Stomach (tissue), 4 donors: ENCODE measurements at regions not wholly inside any gene's neighbourhood (a gene's known extent, or its start where the extent isn't known, plus 50 kb on each side); places are given as distances from the start of the nearest gene placed in this dataset.

Experiments used
- EP300 ChIP-seq: sonication (generic); formaldehyde crosslinking; IDR thresholded peaks from one replicate; pipeline ENCODE4 v1.6.1; 2017; ENCODE audit warnings: antibody characterized with exemption
- POLR2A ChIP-seq, 4 donors: fragments of 450-650 bp; IDR thresholded peaks; one replicate each; pipeline ENCODE4 v1.6.1; 2016; ENCODE audit warnings: antibody characterized with exemption in 4 of 4, control low read depth in 2 of 4, mild to moderate bottlenecking in 1 of 4, moderate library complexity in 1 of 4
- POLR2AphosphoS5 ChIP-seq, 3 donors: sonication (generic); formaldehyde crosslinking; IDR thresholded peaks; one replicate each; pipeline ENCODE4 v1.6.1; 2016; ENCODE audit warnings: antibody characterized with exemption in 3 of 3
- TF ChIP-seq, protein P1 (sequence below), 7 experiments: fragments of 450-650 bp in 4 of 7; fragments of 200-600 bp in 3 of 7; sonication (generic) in 3 of 7; IDR thresholded peaks; one replicate each; pipeline ENCODE4 v1.5.1; 2016 to 2019; ENCODE audit warnings: antibody characterized with exemption in 7 of 7, control low read depth in 2 of 7, mild to moderate bottlenecking in 1 of 7

DNA sequence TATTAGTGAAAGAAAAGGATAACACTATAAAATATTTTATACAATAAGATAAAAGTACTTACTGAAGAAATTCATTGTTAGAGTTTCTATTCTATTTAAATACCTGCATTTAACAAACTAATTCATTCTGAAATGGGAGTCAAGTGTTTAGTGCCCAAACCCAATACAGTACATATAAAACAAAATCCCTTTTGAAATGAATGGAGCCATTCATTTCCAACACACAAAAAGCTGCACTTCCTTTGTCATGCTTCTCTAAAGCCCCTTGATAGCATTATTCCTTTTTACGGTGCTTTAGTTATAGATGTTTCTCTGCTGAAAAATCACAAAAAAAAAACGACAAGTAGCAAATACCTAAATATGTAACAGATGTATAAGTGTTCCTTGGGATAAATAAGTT is 596.3 kb downstream of the ZIC1 start:
- TF ChIP-seq EP300: no peak
- no peak for TF ChIP-seq POLR2A (IDR thresholded peaks at IDR 0.05)
- TF ChIP-seq, protein P1, sequence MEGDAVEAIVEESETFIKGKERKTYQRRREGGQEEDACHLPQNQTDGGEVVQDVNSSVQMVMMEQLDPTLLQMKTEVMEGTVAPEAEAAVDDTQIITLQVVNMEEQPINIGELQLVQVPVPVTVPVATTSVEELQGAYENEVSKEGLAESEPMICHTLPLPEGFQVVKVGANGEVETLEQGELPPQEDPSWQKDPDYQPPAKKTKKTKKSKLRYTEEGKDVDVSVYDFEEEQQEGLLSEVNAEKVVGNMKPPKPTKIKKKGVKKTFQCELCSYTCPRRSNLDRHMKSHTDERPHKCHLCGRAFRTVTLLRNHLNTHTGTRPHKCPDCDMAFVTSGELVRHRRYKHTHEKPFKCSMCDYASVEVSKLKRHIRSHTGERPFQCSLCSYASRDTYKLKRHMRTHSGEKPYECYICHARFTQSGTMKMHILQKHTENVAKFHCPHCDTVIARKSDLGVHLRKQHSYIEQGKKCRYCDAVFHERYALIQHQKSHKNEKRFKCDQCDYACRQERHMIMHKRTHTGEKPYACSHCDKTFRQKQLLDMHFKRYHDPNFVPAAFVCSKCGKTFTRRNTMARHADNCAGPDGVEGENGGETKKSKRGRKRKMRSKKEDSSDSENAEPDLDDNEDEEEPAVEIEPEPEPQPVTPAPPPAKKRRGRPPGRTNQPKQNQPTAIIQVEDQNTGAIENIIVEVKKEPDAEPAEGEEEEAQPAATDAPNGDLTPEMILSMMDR (IDR thresholded peaks at IDR 0.05): no peak
- no peak for TF ChIP-seq POLR2AphosphoS5 (IDR thresholded peaks at IDR 0.05)
